GM12878 (cell line): ENCODE measurements at regions not wholly inside any gene's neighbourhood (a gene's known extent, or its start where the extent isn't known, plus 50 kb on each side); places are given as distances from the start of the nearest gene placed in this dataset.

ENCODE experiments used
- CHD1 ChIP-seq: IDR thresholded peaks from 2 replicates; pipeline ENCODE4 v1.6.1; 2012; ENCODE audit warnings: low read depth, low read length, improper control_type of control experiment
- CTCF ChIP-seq, 3 experiments: IDR thresholded peaks in 2 of 3; conservative IDR thresholded peaks in 1 of 3; 2 replicates each; pipeline ENCODE4 v1.5.1; 2011; ENCODE audit warnings: low read depth in 3 of 3, low read length in 3 of 3, mild to moderate bottlenecking in 3 of 3, control low read depth in 2 of 3, moderate library complexity in 2 of 3, inconsistent platforms in 1 of 3, mixed read lengths in 1 of 3; ENCODE audit not compliant: control insufficient read depth in 2 of 3, insufficient read depth in 1 of 3; ENCODE audit errors: extremely low read depth in 1 of 3
- E2F4 ChIP-seq: IDR thresholded peaks from 2 replicates; pipeline ENCODE4 v1.6.1; 2012; ENCODE audit warnings: low read depth, low read length, improper control_type of control experiment
- HDAC2 ChIP-seq: fragments of 200-600 bp; sonication (generic); IDR thresholded peaks from 2 replicates; pipeline ENCODE4 v1.6.1; 2017
- KDM1A ChIP-seq: fragments of 200-600 bp; sonication (generic); IDR thresholded peaks from 2 replicates; pipeline ENCODE4 v1.6.1; 2016; ENCODE audit warnings: borderline replicate concordance
- MXI1 ChIP-seq: fragments of 150-350 bp; IDR thresholded peaks from 2 replicates; pipeline ENCODE4 v1.6.1; 2011; ENCODE audit warnings: low read depth, mild to moderate bottlenecking, inconsistent platforms, low read length, improper control_type of control experiment
- PKNOX1 ChIP-seq: fragments of 450-650 bp; IDR thresholded peaks from 2 replicates; pipeline ENCODE4 v1.6.1; 2016; ENCODE audit warnings: mild to moderate bottlenecking
- RBBP5 ChIP-seq: fragments of 200-600 bp; sonication (generic); conservative IDR thresholded peaks from 2 replicates; pipeline ENCODE4 v1.6.1; 2016
- TAF1 ChIP-seq: IDR thresholded peaks from 2 replicates; pipeline ENCODE4 v1.6.1; 2011; ENCODE audit warnings: mild to moderate bottlenecking, low read depth, low read length, borderline replicate concordance
- YY1 ChIP-seq: IDR thresholded peaks from 2 replicates; pipeline ENCODE4 v1.6.1; 2011; ENCODE audit warnings: low read depth, mild to moderate bottlenecking, low read length

- TF ChIP-seq RBBP5, result no peak
- TF ChIP-seq HDAC2, result no peak
- TF ChIP-seq CTCF (IDR thresholded peaks at IDR 0.05 in 2 of 3, conservative IDR thresholded peaks at IDR 0.05 in 1 of 3; ENCODE audit: control insufficient read depth in 2 of 3, extremely low read depth in 1 of 3, insufficient read depth in 1 of 3, low read depth in 3 of 3, low read length in 3 of 3), result no peak
- TF ChIP-seq MXI1, result no peak
- TF ChIP-seq YY1, result no peak
- TF ChIP-seq TAF1, result no peak
- TF ChIP-seq PKNOX1, result no peak
- no peak for TF ChIP-seq E2F4
- no peak for TF ChIP-seq KDM1A
- no peak for TF ChIP-seq CHD1
Observed at GRCh38 chr3:23038471-23038870, 164.7 kb upstream of the UBE2E2 start.
